SK-N-SH (cell line): ENCODE measurements at regions not wholly inside any gene's neighbourhood (a gene's known extent, or its start where the extent isn't known, plus 50 kb on each side); places are given as distances from the start of the nearest gene placed in this dataset.

ENCODE experiments used
- CTCF ChIA-PET: fragments of 300-600, 350-600 bp; formaldehyde crosslinking; extraction: SDS; loops from one replicate; lab custom pipeline; 2021; lab: Yijun Ruan, JAX
- POLR2A ChIA-PET: fragments of 350-600 bp; sonication (Branson Sonifier 250); formaldehyde crosslinking; extraction: SDS; loops from one replicate; lab custom pipeline; 2020; ENCODE audit warnings: antibody characterized with exemption, inconsistent platforms; lab: Yijun Ruan, JAX
- DNase-seq: peaks from one replicate; pipeline ENCODE4 v3.0.0; 2012
- H2AFZ ChIP-seq: fragments of 200-600 bp; sonication (generic); 2 replicates; pipeline ENCODE4 v1.8.1; 2016; ENCODE audit warnings: antibody characterized with exemption, mild to moderate bottlenecking, low read depth
- H3F3A ChIP-seq: fragments of 200-600 bp; sonication (generic); replicated peaks from 2 replicates; pipeline ENCODE3; 2016; ENCODE audit warnings: antibody characterized with exemption, mild to moderate bottlenecking; ENCODE audit not compliant: insufficient read depth
- H3K27ac ChIP-seq, 2 experiments: fragments of 200-500 bp in 1 of 2; fragments of 200-600 bp in 1 of 2; sonication (Bioruptor generic) in 1 of 2; sonication (generic), shearing (Covaris generic) in 1 of 2; 2 replicates each; pipeline versions ENCODE4 v1.5.1 to v1.6.1; 2014 to 2016; ENCODE audit warnings: low read depth in 2 of 2, inconsistent platforms in 1 of 2, low read length in 1 of 2, mild to moderate bottlenecking in 1 of 2, mixed read lengths in 1 of 2
- H3K27me3 ChIP-seq: fragments of 200-600 bp; sonication (generic), shearing (Covaris generic); 2 replicates; pipeline ENCODE4 v1.6.1; 2016; ENCODE audit warnings: mixed run types; ENCODE audit not compliant: insufficient read depth
- H3K36me3 ChIP-seq, 2 experiments: fragments of 200-500 bp in 1 of 2; fragments of 200-600 bp in 1 of 2; sonication (Bioruptor generic) in 1 of 2; sonication (generic) in 1 of 2; replicated peaks in 1 of 2; 2 replicates each; pipeline versions ENCODE3 to v1.5.1; 2014 to 2016; ENCODE audit warnings: low read length in 1 of 2, mild to moderate bottlenecking in 1 of 2; ENCODE audit not compliant: insufficient read depth in 2 of 2, control insufficient read depth in 1 of 2
- H3K4me1 ChIP-seq, 2 experiments: fragments of 200-500 bp in 1 of 2; fragments of 200-600 bp in 1 of 2; sonication (Bioruptor generic) in 1 of 2; sonication (generic), shearing (Covaris generic) in 1 of 2; 2 replicates each; pipeline versions ENCODE4 v1.5.1 to v1.6.1; 2014 to 2016; ENCODE audit warnings: low read depth in 1 of 2, low read length in 1 of 2, mixed run types in 1 of 2; ENCODE audit not compliant: insufficient read depth in 2 of 2, control insufficient read depth in 1 of 2
- H3K4me2 ChIP-seq: fragments of 200-600 bp; sonication (generic), shearing (Covaris generic); 2 replicates; pipeline ENCODE4 v1.6.1; 2017; ENCODE audit warnings: mixed run types
- H3K4me3 ChIP-seq, 2 experiments: fragments of 200-500 bp in 1 of 2; fragments of 200-600 bp in 1 of 2; sonication (Bioruptor generic) in 1 of 2; sonication (generic), shearing (Covaris generic) in 1 of 2; 2 replicates each; pipeline versions ENCODE4 v1.5.1 to v1.8.1; 2014 to 2016; ENCODE audit warnings: low read depth in 2 of 2, inconsistent platforms in 1 of 2, low read length in 1 of 2, mild to moderate bottlenecking in 1 of 2, mixed read lengths in 1 of 2, moderate library complexity in 1 of 2
- H3K79me2 ChIP-seq: fragments of 200-600 bp; sonication (generic); 2 replicates; pipeline ENCODE4 v1.8.1; 2017; ENCODE audit warnings: mild to moderate bottlenecking; ENCODE audit not compliant: insufficient read depth
- H3K9ac ChIP-seq: fragments of 200-600 bp; sonication (generic); 2 replicates; pipeline ENCODE4 v1.6.1; 2017; ENCODE audit warnings: mixed run types
- H3K9me2 ChIP-seq: fragments of 200-600 bp; sonication (generic); 2 replicates; pipeline ENCODE4 v1.6.1; 2017; ENCODE audit warnings: mixed run types
- H3K9me3 ChIP-seq: fragments of 200-600 bp; sonication (generic); 2 replicates; pipeline ENCODE4 v1.6.1; 2017; ENCODE audit warnings: mixed run types, mild to moderate bottlenecking, moderate library complexity
- H4K20me1 ChIP-seq: fragments of 200-600 bp; sonication (generic); 2 replicates; pipeline ENCODE4 v1.6.1; 2017; ENCODE audit warnings: mild to moderate bottlenecking, mixed run types; ENCODE audit not compliant: insufficient read depth
- CTCF ChIP-seq: fragments of 200-600 bp; sonication (generic); IDR thresholded peaks from 2 replicates; pipeline ENCODE4 v1.6.1; 2017; ENCODE audit warnings: antibody characterized with exemption, mild to moderate bottlenecking, moderate library complexity
- ELF1 ChIP-seq: IDR thresholded peaks from 2 replicates; pipeline ENCODE4 v1.4.0; 2012
- FOSL2 ChIP-seq: IDR thresholded peaks from 2 replicates; pipeline ENCODE4 v1.4.0; 2012; ENCODE audit warnings: low read depth, mild to moderate bottlenecking, moderate library complexity, borderline replicate concordance
- FOXJ3 ChIP-seq: sonication (generic); formaldehyde crosslinking; IDR thresholded peaks from 2 replicates; pipeline ENCODE4 v1.5.1; 2020; ENCODE audit warnings: mild to moderate bottlenecking, missing genetic modification reagents
- FOXM1 ChIP-seq: IDR thresholded peaks from 2 replicates; pipeline ENCODE4 v1.4.0; 2012; ENCODE audit warnings: low read depth, mild to moderate bottlenecking
- GABPA ChIP-seq: IDR thresholded peaks from 2 replicates; pipeline ENCODE4 v1.4.0; 2012; ENCODE audit warnings: low read depth, mild to moderate bottlenecking
- JUND ChIP-seq: IDR thresholded peaks from 2 replicates; pipeline ENCODE4 v1.4.0; 2012
- MAX ChIP-seq: IDR thresholded peaks from 2 replicates; pipeline ENCODE4 v1.4.0; 2012; ENCODE audit warnings: low read depth
- NFIC ChIP-seq: IDR thresholded peaks from 2 replicates; pipeline ENCODE4 v1.4.0; 2012; ENCODE audit warnings: borderline replicate concordance
- RXRA ChIP-seq: IDR thresholded peaks from 2 replicates; pipeline ENCODE4 v1.4.0; 2012; ENCODE audit warnings: low read depth, mild to moderate bottlenecking, borderline replicate concordance
- SIN3A ChIP-seq: IDR thresholded peaks from 2 replicates; pipeline ENCODE4 v1.6.1; 2012; ENCODE audit warnings: low read depth, mild to moderate bottlenecking, low read length, moderate library complexity, borderline replicate concordance
- SMC3 ChIP-seq: IDR thresholded peaks from 2 replicates; pipeline ENCODE4 v1.6.1; 2012; ENCODE audit warnings: low read depth, low read length, improper control_type of control experiment
- TEAD4 ChIP-seq: IDR thresholded peaks from 2 replicates; pipeline ENCODE4 v1.4.0; 2012; ENCODE audit warnings: mild to moderate bottlenecking, borderline replicate concordance; ENCODE audit not compliant: insufficient read depth
- USF2 ChIP-seq: fragments of 150-350 bp; IDR thresholded peaks from 2 replicates; pipeline ENCODE4 v1.6.1; 2017; ENCODE audit warnings: antibody characterized with exemption, low read length, low read depth, borderline replicate concordance
- WGBS: methylation state at CpG from one replicate; pipeline ENCODE4 v1.1.6; 2017; ENCODE audit warnings: low lambda C conversion rate; 5-methylcytosine and 5-hydroxymethylcytosine counted together
- TF ChIP-seq, protein P1 (sequence below): IDR thresholded peaks from 2 replicates; pipeline ENCODE4 v1.4.0; 2012; ENCODE audit warnings: low read depth, borderline replicate concordance
- TF ChIP-seq, protein P2 (sequence below): IDR thresholded peaks from 2 replicates; pipeline ENCODE4; 2012

DNA sequence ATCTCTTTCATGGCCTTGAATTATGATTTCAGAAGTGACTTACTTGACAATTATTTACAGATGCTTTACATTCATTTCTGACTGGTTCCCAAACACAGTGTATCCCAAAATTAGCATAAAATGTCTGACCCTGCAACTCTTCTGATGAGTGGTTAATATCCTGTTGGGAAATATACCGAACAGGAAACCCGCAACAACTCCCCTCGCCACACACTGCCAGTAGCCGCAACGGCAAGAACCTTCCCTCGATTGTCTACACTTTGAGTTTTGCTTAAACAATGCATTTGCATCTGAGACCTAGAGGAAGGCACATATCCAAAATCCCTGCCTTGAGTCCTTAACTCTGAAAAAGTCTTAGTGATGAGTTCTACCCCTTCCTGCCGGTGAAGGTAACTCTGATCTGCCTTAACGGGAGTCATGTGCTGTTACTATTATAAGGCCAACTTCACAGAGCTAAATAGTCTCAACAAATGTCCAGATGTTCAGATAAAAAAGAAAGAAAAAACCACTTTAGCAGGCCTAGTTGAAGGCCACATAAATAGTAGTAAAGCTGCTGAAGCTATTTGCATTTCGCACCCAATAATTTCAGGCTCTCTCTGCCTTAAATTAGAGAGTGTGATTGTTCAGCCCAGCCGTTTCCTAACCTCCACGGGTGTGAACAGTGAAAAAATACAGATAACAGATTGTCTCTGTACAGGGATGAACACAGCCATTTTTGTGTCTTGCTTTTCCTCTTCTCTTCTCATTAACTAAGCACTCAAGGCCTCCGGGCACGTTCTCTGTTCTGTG is 321.1 kb downstream of the HS3ST3B1 start:
- CTCF ChIA-PET, result no interaction called here
- POLR2A ChIA-PET, result no interaction called here

GRCh38 chr17:14619821-14620220 is 318.9 kb downstream of the HS3ST3B1 start:
- TF ChIP-seq USF2 (no peak), GABPA (no peak), FOSL2 (no peak), TEAD4 (no peak), SIN3A (no peak), JUND (no peak), FOXJ3 (no peak), CTCF (no peak), NFIC (no peak), MAX (no peak), RXRA (no peak), SMC3 (no peak), FOXM1 (no peak)
- TF ChIP-seq, protein P1, sequence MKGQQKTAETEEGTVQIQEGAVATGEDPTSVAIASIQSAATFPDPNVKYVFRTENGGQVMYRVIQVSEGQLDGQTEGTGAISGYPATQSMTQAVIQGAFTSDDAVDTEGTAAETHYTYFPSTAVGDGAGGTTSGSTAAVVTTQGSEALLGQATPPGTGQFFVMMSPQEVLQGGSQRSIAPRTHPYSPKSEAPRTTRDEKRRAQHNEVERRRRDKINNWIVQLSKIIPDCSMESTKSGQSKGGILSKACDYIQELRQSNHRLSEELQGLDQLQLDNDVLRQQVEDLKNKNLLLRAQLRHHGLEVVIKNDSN, result no peak
- TF ChIP-seq, protein P2, sequence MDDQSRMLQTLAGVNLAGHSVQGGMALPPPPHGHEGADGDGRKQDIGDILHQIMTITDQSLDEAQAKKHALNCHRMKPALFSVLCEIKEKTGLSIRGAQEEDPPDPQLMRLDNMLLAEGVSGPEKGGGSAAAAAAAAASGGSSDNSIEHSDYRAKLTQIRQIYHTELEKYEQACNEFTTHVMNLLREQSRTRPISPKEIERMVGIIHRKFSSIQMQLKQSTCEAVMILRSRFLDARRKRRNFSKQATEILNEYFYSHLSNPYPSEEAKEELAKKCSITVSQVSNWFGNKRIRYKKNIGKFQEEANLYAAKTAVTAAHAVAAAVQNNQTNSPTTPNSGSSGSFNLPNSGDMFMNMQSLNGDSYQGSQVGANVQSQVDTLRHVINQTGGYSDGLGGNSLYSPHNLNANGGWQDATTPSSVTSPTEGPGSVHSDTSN, result no peak
- DNase-seq, result no peak
- H3K79me2 ChIP-seq, result no peaks in the 10 kb centered on the region
- no peaks in the 10 kb centered on the region for H3K36me3 ChIP-seq
- H3K9ac ChIP-seq, result no peak overlapping the region
- H3K9me2 ChIP-seq, result no peaks in the 10 kb centered on the region
- no peaks in the 10 kb centered on the region; the same call in 1 of the 2 replicates for H3K27me3 ChIP-seq
- H4K20me1 ChIP-seq, result no peaks in the 10 kb centered on the region
- ChIA-PET POLR2A (no interaction called here), CTCF (no interaction called here)
- no peak overlapping the region for H3K4me3 ChIP-seq
- H3F3A ChIP-seq, result no peaks in the 10 kb centered on the region
- H3K4me1 ChIP-seq, result no peaks in the 10 kb centered on the region
- H3K27ac ChIP-seq, result no peak overlapping the region
- H3K9me3 ChIP-seq, result no peaks in the 10 kb centered on the region
- no peak overlapping the region for H3K4me2 ChIP-seq
- WGBS, result 7% methylated on average over 4 of the region's 4 CpGs
- H2AFZ ChIP-seq, result no peak overlapping the region

More for the DNA sequence above, 321.1 kb downstream of the HS3ST3B1 start:
- no peak for DNase-seq
- Histone ChIP-seq H3K9me3 (no peaks in the 10 kb centered on the region), H2AFZ (no peak overlapping the region), H3K4me3 (no peak overlapping the region), H3K9ac (no peak overlapping the region), H3K9me2 (no peaks in the 10 kb centered on the region), H4K20me1 (no peaks in the 10 kb centered on the region), H3K79me2 (no peaks in the 10 kb centered on the region), H3K27me3 (no peaks in the 10 kb centered on the region; the same call in 1 of the 2 replicates), H3F3A (no peaks in the 10 kb centered on the region), H3K27ac (no peak overlapping the region), H3K36me3 (no peaks in the 10 kb centered on the region), H3K4me2 (no peak overlapping the region), H3K4me1 (no peaks in the 10 kb centered on the region)
- TF ChIP-seq ELF1 (no peak), FOSL2 (no peak)
- TF ChIP-seq, protein P1, result no peak
- WGBS, result 29% methylated on average over 13 of the region's 13 CpGs
